Activated naive CD4-positive, alpha-beta T cell treated with anti-CD3 and anti-CD28 coated beads, Interleukin-2, amount 50 U/mL, for 72 hours (primary cell): ENCODE measurements at regions not wholly inside any gene's neighbourhood (a gene's known extent, or its start where the extent isn't known, plus 50 kb on each side); places are given as distances from the start of the nearest gene placed in this dataset.

Experiments used
- ATAC-seq, 2 donors: fragments of 150-1000 bp; cut with Tn5 transposase; 2 replicates each; pipeline ENCODE4 v1.10.0; 2021; ENCODE audit warnings: mild to moderate bottlenecking in 2 of 2, moderate library complexity in 2 of 2
- DNase-seq, 2 donors: peaks; one replicate each; pipeline ENCODE4 v3.0.0; 2021 to 2022; ENCODE audit warnings: low spot score in 2 of 2
- H3K27ac Mint-ChIP-seq, 2 donors: one replicate each; pipeline ENCODE4 v1.8.0; 2022; ENCODE audit warnings: mild to moderate bottlenecking in 2 of 2, mixed read lengths in 2 of 2
- H3K36me3 Mint-ChIP-seq, 2 donors: one replicate each; pipeline ENCODE4 v1.8.0; 2022; ENCODE audit warnings: mixed read lengths in 2 of 2
- H3K9me3 Mint-ChIP-seq, 2 donors: one replicate each; pipeline ENCODE4 v1.8.0; 2022; ENCODE audit warnings: mixed read lengths in 2 of 2

- Mint-ChIP-seq H3K36me3 (no peaks in the 10 kb centered on the region), H3K27ac (no peak overlapping the region), H3K9me3 (peaks cover 3 to 5% of the 10 kb centered on the region in 2 donors)
- DNase-seq (no peak), ATAC-seq (no peak)
Measured at GRCh38 chr2:207216457-207216856, 50.7 kb upstream of the KLF7 start.

- no peaks in the 10 kb centered on the region for H3K36me3 Mint-ChIP-seq
- DNase-seq (no peak), ATAC-seq (no peak)
- no peak overlapping the region for H3K27ac Mint-ChIP-seq
- no peaks in the 10 kb centered on the region for H3K9me3 Mint-ChIP-seq
Measured at GRCh38 chr2:207217442-207217841, 51.7 kb upstream of the KLF7 start.

GRCh38 chr2:207219081-207219630, 53.4 kb upstream of the KLF7 start:
- no peaks in the 10 kb centered on the region for H3K9me3 Mint-ChIP-seq
- H3K27ac Mint-ChIP-seq, result no peak overlapping the region
- no peak for ATAC-seq
- no peaks in the 10 kb centered on the region for H3K36me3 Mint-ChIP-seq
- DNase-seq, result no peak

- ATAC-seq (no peak), DNase-seq (no peak)
- Mint-ChIP-seq H3K36me3 (no peaks in the 10 kb centered on the region), H3K9me3 (no peaks in the 10 kb centered on the region), H3K27ac (no peak overlapping the region)
Measured at GRCh38 chr2:207219676-207220501, 54.1 kb upstream of the KLF7 start.

- Mint-ChIP-seq H3K9me3 (no peaks in the 10 kb centered on the region), H3K36me3 (no peaks in the 10 kb centered on the region), H3K27ac (no peak overlapping the region)
- DNase-seq, result no peak
- no peak for ATAC-seq
Measured at GRCh38 chr2:207221731-207222130, 56.0 kb upstream of the KLF7 start.

- peak in 1 of 2 donors; percentile 49 for DNase-seq
- Mint-ChIP-seq H3K9me3 (no peaks in the 10 kb centered on the region), H3K36me3 (no peaks in the 10 kb centered on the region), H3K27ac (peak overlapping the region in 1 of 2 donors; percentile 56)
- ATAC-seq, result peak; percentile 80 to 82
Measured at GRCh38 chr2:207223051-207223450, 57.3 kb upstream of the KLF7 start.

- no peak for ATAC-seq
- Mint-ChIP-seq H3K27ac (peak overlapping the region; percentile 84 to 91), H3K36me3 (peaks cover 0 to 4% of the 10 kb centered on the region in 2 donors), H3K9me3 (no peaks in the 10 kb centered on the region)
- no peak for DNase-seq
Measured at GRCh38 chr2:207224381-207224780, 58.6 kb upstream of the KLF7 start.

GRCh38 chr2:207224791-207225482, 59.2 kb upstream of the KLF7 start:
- ATAC-seq, result peak; percentile 66 to 74
- Mint-ChIP-seq H3K27ac (peak overlapping the region; percentile 84 to 91), H3K9me3 (peaks cover 0 to 4% of the 10 kb centered on the region in 2 donors), H3K36me3 (peaks cover 0 to 10% of the 10 kb centered on the region in 2 donors)
- DNase-seq, result peak in 1 of 2 donors; percentile 44

- Mint-ChIP-seq H3K9me3 (peaks cover 4 to 8% of the 10 kb centered on the region in 2 donors), H3K27ac (peak overlapping the region; percentile 52 to 84), H3K36me3 (peaks cover 0 to 10% of the 10 kb centered on the region in 2 donors)
- DNase-seq, result no peak
- peak in 1 of 2 donors; percentile 5 for ATAC-seq
Measured at GRCh38 chr2:207225773-207226172, 60.0 kb upstream of the KLF7 start.

GRCh38 chr2:207226243-207226642, 60.5 kb upstream of the KLF7 start:
- DNase-seq (no peak), ATAC-seq (no peak)
- peaks cover 0 to 10% of the 10 kb centered on the region in 2 donors for H3K36me3 Mint-ChIP-seq
- H3K9me3 Mint-ChIP-seq, result peaks cover 4 to 9% of the 10 kb centered on the region in 2 donors
- peak overlapping the region in 1 of 2 donors; percentile 29 for H3K27ac Mint-ChIP-seq

GRCh38 chr2:207226671-207227061, 60.9 kb upstream of the KLF7 start:
- ATAC-seq, result no peak
- no peak for DNase-seq
- peak overlapping the region; percentile 19 to 29 for H3K27ac Mint-ChIP-seq
- H3K9me3 Mint-ChIP-seq, result peaks cover 4 to 9% of the 10 kb centered on the region in 2 donors
- peaks cover 0 to 10% of the 10 kb centered on the region in 2 donors for H3K36me3 Mint-ChIP-seq

- peaks cover 0 to 10% of the 10 kb centered on the region in 2 donors for H3K36me3 Mint-ChIP-seq
- H3K27ac Mint-ChIP-seq, result peak overlapping the region; percentile 19 to 29
- ATAC-seq (no peak), DNase-seq (no peak)
- peaks cover 4 to 9% of the 10 kb centered on the region in 2 donors for H3K9me3 Mint-ChIP-seq
Measured at GRCh38 chr2:207227062-207227748, 61.5 kb upstream of the KLF7 start.

- no peak for DNase-seq
- Mint-ChIP-seq H3K9me3 (peaks cover 4 to 9% of the 10 kb centered on the region in 2 donors), H3K36me3 (peaks cover 0 to 10% of the 10 kb centered on the region in 2 donors), H3K27ac (no peak overlapping the region)
- ATAC-seq, result no peak
Measured at GRCh38 chr2:207227749-207228145, 62.0 kb upstream of the KLF7 start.

- no peak overlapping the region for H3K27ac Mint-ChIP-seq
- ATAC-seq, result no peak
- no peak for DNase-seq
- H3K9me3 Mint-ChIP-seq, result peaks cover 4 to 9% of the 10 kb centered on the region in 2 donors
- H3K36me3 Mint-ChIP-seq, result peaks cover 0 to 10% of the 10 kb centered on the region in 2 donors
Measured at GRCh38 chr2:207228402-207228801, 62.7 kb upstream of the KLF7 start.

- no peak for ATAC-seq
- peaks cover 4 to 9% of the 10 kb centered on the region in 2 donors for H3K9me3 Mint-ChIP-seq
- peaks cover 0 to 10% of the 10 kb centered on the region in 2 donors for H3K36me3 Mint-ChIP-seq
- no peak for DNase-seq
- H3K27ac Mint-ChIP-seq, result no peak overlapping the region
Measured at GRCh38 chr2:207229161-207229560, 63.4 kb upstream of the KLF7 start.

- DNase-seq (no peak), ATAC-seq (peak; percentile 30 to 80)
- Mint-ChIP-seq H3K36me3 (peaks cover 0 to 15% of the 10 kb centered on the region in 2 donors), H3K27ac (peak overlapping the region; percentile 37 to 75), H3K9me3 (peaks cover 4 to 9% of the 10 kb centered on the region in 2 donors)
Measured at GRCh38 chr2:207230261-207231105, 64.7 kb upstream of the KLF7 start.
